SK-N-SH treated with all-trans-retinoic acid at 6 μM for 48 hours (cell line): ENCODE measurements at regions not wholly inside any gene's neighbourhood (a gene's known extent, or its start where the extent isn't known, plus 50 kb on each side); places are given as distances from the start of the nearest gene placed in this dataset.

Source experiments
- ATAC-seq: fragments of 200-7000 bp; cut with Tn5 transposase; 3 replicates; pipeline ENCODE4 v1.9.1; 2020; ENCODE audit warnings: mild to moderate bottlenecking, moderate library complexity
- BACH2 ChIP-seq: fragments of 250-450 bp; sonication (Bioruptor Pico); IDR thresholded peaks from 2 replicates; pipeline ENCODE4 v1.9.0; 2021; ENCODE audit warnings: mild to moderate bottlenecking, borderline replicate concordance
- CSDC2 ChIP-seq: fragments of 250-450 bp; sonication (Bioruptor Pico); IDR thresholded peaks from 2 replicates; pipeline ENCODE4 v1.5.0; 2020; ENCODE audit warnings: mild to moderate bottlenecking, moderate library complexity
- ESRRG ChIP-seq: fragments of 250-450 bp; sonication (Bioruptor Pico); IDR thresholded peaks from 2 replicates; pipeline ENCODE4 v1.6.1; 2021; ENCODE audit warnings: mild to moderate bottlenecking
- GLIS3 ChIP-seq: fragments of 250-450 bp; sonication (Bioruptor Pico); IDR thresholded peaks from 2 replicates; pipeline ENCODE4 v1.5.0; 2020; ENCODE audit warnings: mild to moderate bottlenecking, moderate library complexity
- ISL1 ChIP-seq: fragments of 250-450 bp; sonication (Bioruptor Pico); IDR thresholded peaks from 2 replicates; pipeline ENCODE4 v2.1.2; 2022; ENCODE audit warnings: mild to moderate bottlenecking, moderate library complexity
- OSR1 ChIP-seq: fragments of 250-450 bp; sonication (Bioruptor Pico); IDR thresholded peaks from 2 replicates; pipeline ENCODE4 v1.8.0; 2022; ENCODE audit warnings: moderate library complexity, mild to moderate bottlenecking, inconsistent platforms
- PPARA ChIP-seq: fragments of 250-450 bp; sonication (Bioruptor Pico); IDR thresholded peaks from 2 replicates; pipeline ENCODE4 v1.5.0; 2020; ENCODE audit warnings: mild to moderate bottlenecking, borderline replicate concordance
- RARB ChIP-seq: fragments of 250-450 bp; sonication (Bioruptor Pico); IDR thresholded peaks from 2 replicates; pipeline ENCODE4 v1.8.0; 2021; ENCODE audit warnings: mild to moderate bottlenecking, moderate library complexity
- SNAI2 ChIP-seq: fragments of 250-450 bp; sonication (Bioruptor Pico); IDR thresholded peaks from 2 replicates; pipeline ENCODE4 v1.5.0; 2020; ENCODE audit warnings: mild to moderate bottlenecking, moderate library complexity
- TCF4 ChIP-seq: fragments of 250-450 bp; sonication (Bioruptor Pico); IDR thresholded peaks from 2 replicates; pipeline ENCODE4 v1.8.0; 2021; ENCODE audit warnings: mild to moderate bottlenecking, moderate library complexity, borderline replicate concordance
- TOX ChIP-seq: fragments of 250-450 bp; sonication (Bioruptor Pico); IDR thresholded peaks from 2 replicates; pipeline ENCODE4 v1.8.0; 2021; ENCODE audit warnings: mild to moderate bottlenecking, moderate library complexity, borderline replicate concordance
- ZC3H10 ChIP-seq: fragments of 250-450 bp; sonication (Bioruptor Pico); IDR thresholded peaks from 2 replicates; pipeline ENCODE4 v1.5.1; 2021; ENCODE audit warnings: mild to moderate bottlenecking, moderate library complexity
- ZFP3 ChIP-seq: fragments of 250-450 bp; sonication (Bioruptor Pico); IDR thresholded peaks from 2 replicates; pipeline ENCODE4 v1.5.0; 2020; ENCODE audit warnings: mild to moderate bottlenecking, moderate library complexity
- ZFP30 ChIP-seq: fragments of 450-650 bp; formaldehyde crosslinking; IDR thresholded peaks from 2 replicates; pipeline ENCODE4 v1.5.0; 2022; ENCODE audit warnings: mild to moderate bottlenecking, moderate library complexity
- ZNF565 ChIP-seq: fragments of 450-650 bp; formaldehyde crosslinking; conservative IDR thresholded peaks from 2 replicates; pipeline ENCODE4 v1.5.0; 2020; ENCODE audit warnings: low read depth, mild to moderate bottlenecking, moderate library complexity
- ZNF70 ChIP-seq: fragments of 450-650 bp; formaldehyde crosslinking; IDR thresholded peaks from 2 replicates; pipeline ENCODE4 v1.5.0; 2020; ENCODE audit warnings: mild to moderate bottlenecking, moderate library complexity
- ZNF8 ChIP-seq: fragments of 450-650 bp; formaldehyde crosslinking; IDR thresholded peaks from 2 replicates; pipeline ENCODE4 v1.5.0; 2020; ENCODE audit warnings: mild to moderate bottlenecking, moderate library complexity
- TF ChIP-seq, protein P1 (sequence below): fragments of 250-450 bp; sonication (Bioruptor Pico); IDR thresholded peaks from 2 replicates; pipeline ENCODE4 v1.8.0; 2021; ENCODE audit warnings: low read depth, mild to moderate bottlenecking, moderate library complexity, borderline replicate concordance
- TF ChIP-seq, protein P2 (sequence below): fragments of 250-450 bp; sonication (Bioruptor Pico); IDR thresholded peaks from 2 replicates; pipeline ENCODE4 v1.5.1; 2020; ENCODE audit warnings: low read depth, mild to moderate bottlenecking, moderate library complexity
- TF ChIP-seq, protein P3 (sequence below): fragments of 250-450 bp; sonication (Bioruptor Pico); IDR thresholded peaks from 2 replicates; pipeline ENCODE4 v1.5.0; 2020; ENCODE audit warnings: mild to moderate bottlenecking, moderate library complexity
- TF ChIP-seq, protein P4 (sequence below): fragments of 250-450 bp; sonication (Bioruptor Pico); IDR thresholded peaks from 2 replicates; pipeline ENCODE4 v1.5.1; 2021; ENCODE audit warnings: mild to moderate bottlenecking, moderate library complexity
- TF ChIP-seq, protein P5 (sequence below): fragments of 250-450 bp; sonication (Bioruptor Pico); IDR thresholded peaks from 2 replicates; pipeline ENCODE4 v1.8.0; 2020; ENCODE audit warnings: mild to moderate bottlenecking, moderate library complexity, borderline replicate concordance

DNA sequence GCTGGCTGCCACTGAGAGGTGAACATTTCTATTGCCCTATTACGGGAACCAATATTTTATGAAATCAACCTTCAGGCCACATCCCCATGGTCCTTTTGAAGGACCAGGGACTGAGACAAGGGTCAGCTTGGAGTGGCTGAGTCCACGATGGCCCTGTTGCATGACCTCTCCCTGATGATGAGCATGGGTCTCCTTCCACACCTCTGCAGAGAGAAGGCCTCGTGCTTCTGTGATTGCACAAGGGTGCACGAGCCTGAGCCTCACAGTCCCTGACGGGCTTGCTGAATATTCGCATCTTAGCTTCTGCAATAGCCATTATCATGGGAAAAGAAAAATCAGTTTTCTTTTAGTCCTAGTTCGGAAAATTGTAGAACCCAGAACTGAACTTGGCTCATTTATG lies 255.0 kb upstream of the IRX2 start:
- TF ChIP-seq SNAI2 (CRISPR knock-in tag) (no peak), ISL1 (CRISPR knock-in tag) (no peak), ZFP30 (CRISPR knock-in tag) (no peak), RARB (no peak), ZNF70 (CRISPR knock-in tag) (no peak), BACH2 (no peak), ESRRG (CRISPR knock-in tag) (no peak), CSDC2 (CRISPR knock-in tag) (no peak), TOX (CRISPR knock-in tag) (no peak), ZC3H10 (no peak), ZNF8 (CRISPR knock-in tag) (no peak)
- TF ChIP-seq, protein P1, sequence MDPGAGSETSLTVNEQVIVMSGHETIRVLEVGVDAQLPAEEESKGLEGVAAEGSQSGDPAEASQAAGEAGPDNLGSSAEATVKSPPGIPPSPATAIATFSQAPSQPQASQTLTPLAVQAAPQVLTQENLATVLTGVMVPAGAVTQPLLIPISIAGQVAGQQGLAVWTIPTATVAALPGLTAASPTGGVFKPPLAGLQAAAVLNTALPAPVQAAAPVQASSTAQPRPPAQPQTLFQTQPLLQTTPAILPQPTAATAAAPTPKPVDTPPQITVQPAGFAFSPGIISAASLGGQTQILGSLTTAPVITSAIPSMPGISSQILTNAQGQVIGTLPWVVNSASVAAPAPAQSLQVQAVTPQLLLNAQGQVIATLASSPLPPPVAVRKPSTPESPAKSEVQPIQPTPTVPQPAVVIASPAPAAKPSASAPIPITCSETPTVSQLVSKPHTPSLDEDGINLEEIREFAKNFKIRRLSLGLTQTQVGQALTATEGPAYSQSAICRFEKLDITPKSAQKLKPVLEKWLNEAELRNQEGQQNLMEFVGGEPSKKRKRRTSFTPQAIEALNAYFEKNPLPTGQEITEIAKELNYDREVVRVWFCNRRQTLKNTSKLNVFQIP (CRISPR knock-in tag), result no peak
- TF ChIP-seq, protein P2, sequence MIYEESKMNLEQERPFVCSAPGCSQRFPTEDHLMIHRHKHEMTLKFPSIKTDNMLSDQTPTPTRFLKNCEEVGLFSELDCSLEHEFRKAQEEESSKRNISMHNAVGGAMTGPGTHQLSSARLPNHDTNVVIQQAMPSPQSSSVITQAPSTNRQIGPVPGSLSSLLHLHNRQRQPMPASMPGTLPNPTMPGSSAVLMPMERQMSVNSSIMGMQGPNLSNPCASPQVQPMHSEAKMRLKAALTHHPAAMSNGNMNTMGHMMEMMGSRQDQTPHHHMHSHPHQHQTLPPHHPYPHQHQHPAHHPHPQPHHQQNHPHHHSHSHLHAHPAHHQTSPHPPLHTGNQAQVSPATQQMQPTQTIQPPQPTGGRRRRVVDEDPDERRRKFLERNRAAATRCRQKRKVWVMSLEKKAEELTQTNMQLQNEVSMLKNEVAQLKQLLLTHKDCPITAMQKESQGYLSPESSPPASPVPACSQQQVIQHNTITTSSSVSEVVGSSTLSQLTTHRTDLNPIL (CRISPR knock-in tag), result no peak
- TF ChIP-seq, protein P3, sequence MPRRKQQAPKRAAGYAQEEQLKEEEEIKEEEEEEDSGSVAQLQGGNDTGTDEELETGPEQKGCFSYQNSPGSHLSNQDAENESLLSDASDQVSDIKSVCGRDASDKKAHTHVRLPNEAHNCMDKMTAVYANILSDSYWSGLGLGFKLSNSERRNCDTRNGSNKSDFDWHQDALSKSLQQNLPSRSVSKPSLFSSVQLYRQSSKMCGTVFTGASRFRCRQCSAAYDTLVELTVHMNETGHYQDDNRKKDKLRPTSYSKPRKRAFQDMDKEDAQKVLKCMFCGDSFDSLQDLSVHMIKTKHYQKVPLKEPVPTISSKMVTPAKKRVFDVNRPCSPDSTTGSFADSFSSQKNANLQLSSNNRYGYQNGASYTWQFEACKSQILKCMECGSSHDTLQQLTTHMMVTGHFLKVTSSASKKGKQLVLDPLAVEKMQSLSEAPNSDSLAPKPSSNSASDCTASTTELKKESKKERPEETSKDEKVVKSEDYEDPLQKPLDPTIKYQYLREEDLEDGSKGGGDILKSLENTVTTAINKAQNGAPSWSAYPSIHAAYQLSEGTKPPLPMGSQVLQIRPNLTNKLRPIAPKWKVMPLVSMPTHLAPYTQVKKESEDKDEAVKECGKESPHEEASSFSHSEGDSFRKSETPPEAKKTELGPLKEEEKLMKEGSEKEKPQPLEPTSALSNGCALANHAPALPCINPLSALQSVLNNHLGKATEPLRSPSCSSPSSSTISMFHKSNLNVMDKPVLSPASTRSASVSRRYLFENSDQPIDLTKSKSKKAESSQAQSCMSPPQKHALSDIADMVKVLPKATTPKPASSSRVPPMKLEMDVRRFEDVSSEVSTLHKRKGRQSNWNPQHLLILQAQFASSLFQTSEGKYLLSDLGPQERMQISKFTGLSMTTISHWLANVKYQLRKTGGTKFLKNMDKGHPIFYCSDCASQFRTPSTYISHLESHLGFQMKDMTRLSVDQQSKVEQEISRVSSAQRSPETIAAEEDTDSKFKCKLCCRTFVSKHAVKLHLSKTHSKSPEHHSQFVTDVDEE, result no peak
- TF ChIP-seq, protein P4, sequence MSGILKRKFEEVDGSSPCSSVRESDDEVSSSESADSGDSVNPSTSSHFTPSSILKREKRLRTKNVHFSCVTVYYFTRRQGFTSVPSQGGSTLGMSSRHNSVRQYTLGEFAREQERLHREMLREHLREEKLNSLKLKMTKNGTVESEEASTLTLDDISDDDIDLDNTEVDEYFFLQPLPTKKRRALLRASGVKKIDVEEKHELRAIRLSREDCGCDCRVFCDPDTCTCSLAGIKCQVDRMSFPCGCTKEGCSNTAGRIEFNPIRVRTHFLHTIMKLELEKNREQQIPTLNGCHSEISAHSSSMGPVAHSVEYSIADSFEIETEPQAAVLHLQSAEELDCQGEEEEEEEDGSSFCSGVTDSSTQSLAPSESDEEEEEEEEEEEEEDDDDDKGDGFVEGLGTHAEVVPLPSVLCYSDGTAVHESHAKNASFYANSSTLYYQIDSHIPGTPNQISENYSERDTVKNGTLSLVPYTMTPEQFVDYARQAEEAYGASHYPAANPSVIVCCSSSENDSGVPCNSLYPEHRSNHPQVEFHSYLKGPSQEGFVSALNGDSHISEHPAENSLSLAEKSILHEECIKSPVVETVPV, result no peak

DNA sequence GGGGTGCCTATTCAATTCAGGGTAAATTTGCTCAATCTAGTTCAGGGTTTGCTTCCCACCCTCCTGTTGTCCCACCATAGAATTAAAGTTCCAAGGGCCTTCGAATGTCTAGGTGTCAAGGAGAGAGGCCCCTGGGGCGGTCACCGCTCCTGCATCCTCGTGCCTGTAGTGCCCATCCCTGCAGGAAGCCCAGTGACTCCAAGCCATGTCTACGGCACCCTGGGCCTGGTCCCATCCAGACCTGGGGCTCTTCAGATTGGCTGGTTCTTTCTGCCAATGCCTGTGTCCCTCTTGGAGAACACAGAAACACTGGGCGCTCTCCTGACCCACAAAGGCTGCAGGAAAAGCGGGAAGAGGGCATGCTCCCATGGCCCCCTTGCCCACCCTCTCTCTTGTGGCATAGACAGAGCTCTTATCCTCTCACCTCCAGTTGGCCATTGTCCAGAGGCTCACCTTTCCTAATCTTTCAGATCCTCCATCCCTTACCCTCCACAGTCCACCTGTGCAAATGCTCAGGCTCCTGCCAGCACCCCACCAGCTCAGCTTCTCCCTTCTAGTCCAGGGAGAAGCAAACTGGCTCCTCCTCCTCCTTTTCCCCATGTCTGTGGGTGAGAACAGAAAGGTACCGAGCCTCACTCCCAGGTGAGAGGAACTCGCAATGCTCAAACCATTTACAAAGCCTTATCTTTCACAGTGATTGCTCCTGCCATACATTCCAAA lies 253.0 kb upstream of the IRX2 start:
- TF ChIP-seq RARB (no peak), ISL1 (CRISPR knock-in tag) (no peak), TOX (CRISPR knock-in tag) (no peak), OSR1 (no peak), ZNF565 (CRISPR knock-in tag) (no peak), ZFP3 (CRISPR knock-in tag) (no peak), GLIS3 (no peak), ESRRG (CRISPR knock-in tag) (no peak), PPARA (no peak), BACH2 (no peak), SNAI2 (CRISPR knock-in tag) (no peak), ZC3H10 (no peak), TCF4 (CRISPR knock-in tag) (no peak), ZNF8 (CRISPR knock-in tag) (no peak), CSDC2 (CRISPR knock-in tag) (no peak)
- TF ChIP-seq, protein P3, result no peak
- TF ChIP-seq, protein P1 (CRISPR knock-in tag), result no peak
- TF ChIP-seq, protein P2 (CRISPR knock-in tag), result no peak
- TF ChIP-seq, protein P5, sequence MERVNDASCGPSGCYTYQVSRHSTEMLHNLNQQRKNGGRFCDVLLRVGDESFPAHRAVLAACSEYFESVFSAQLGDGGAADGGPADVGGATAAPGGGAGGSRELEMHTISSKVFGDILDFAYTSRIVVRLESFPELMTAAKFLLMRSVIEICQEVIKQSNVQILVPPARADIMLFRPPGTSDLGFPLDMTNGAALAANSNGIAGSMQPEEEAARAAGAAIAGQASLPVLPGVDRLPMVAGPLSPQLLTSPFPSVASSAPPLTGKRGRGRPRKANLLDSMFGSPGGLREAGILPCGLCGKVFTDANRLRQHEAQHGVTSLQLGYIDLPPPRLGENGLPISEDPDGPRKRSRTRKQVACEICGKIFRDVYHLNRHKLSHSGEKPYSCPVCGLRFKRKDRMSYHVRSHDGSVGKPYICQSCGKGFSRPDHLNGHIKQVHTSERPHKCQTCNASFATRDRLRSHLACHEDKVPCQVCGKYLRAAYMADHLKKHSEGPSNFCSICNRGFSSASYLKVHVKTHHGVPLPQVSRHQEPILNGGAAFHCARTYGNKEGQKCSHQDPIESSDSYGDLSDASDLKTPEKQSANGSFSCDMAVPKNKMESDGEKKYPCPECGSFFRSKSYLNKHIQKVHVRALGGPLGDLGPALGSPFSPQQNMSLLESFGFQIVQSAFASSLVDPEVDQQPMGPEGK, result no peak
- TF ChIP-seq, all 23 proteins: peak for 0
- ATAC-seq, result no peak

More for the DNA sequence above, 255.0 kb upstream of the IRX2 start:
- no peak for ATAC-seq
